DND-41 (cell line): ENCODE measurements at regions not wholly inside any gene's neighbourhood (a gene's known extent, or its start where the extent isn't known, plus 50 kb on each side); places are given as distances from the start of the nearest gene placed in this dataset.

Source experiments
- ATAC-seq: fragments of 200-7000 bp; cut with Tn5 transposase; 3 replicates; pipeline ENCODE4 v1.9.1; 2021; ENCODE audit warnings: low read depth; ENCODE audit not compliant: insufficient read depth
- DNase-seq: peaks from one replicate; pipeline ENCODE4 v3.0.0-alpha.2; 2020
- H2AFZ ChIP-seq: 2 replicates; pipeline ENCODE4 v1.6.0; 2012; ENCODE audit warnings: low read depth, low read length
- H3K27ac ChIP-seq: 2 replicates; pipeline ENCODE4 v1.5.1; 2012; ENCODE audit warnings: low read length, inconsistent platforms
- H3K27me3 ChIP-seq: fragments of 200-600 bp; sonication (generic); 2 replicates; pipeline ENCODE4 v1.6.0; 2012; ENCODE audit warnings: low read length, mild to moderate bottlenecking, inconsistent platforms; ENCODE audit not compliant: insufficient read depth, poor library complexity
- H3K36me3 ChIP-seq: 2 replicates; pipeline ENCODE4 v1.5.1; 2012; ENCODE audit warnings: low read length, inconsistent platforms; ENCODE audit not compliant: insufficient read depth
- H3K4me1 ChIP-seq: 2 replicates; pipeline ENCODE4 v1.5.1; 2012; ENCODE audit warnings: mild to moderate bottlenecking, low read length; ENCODE audit not compliant: insufficient read depth
- H3K4me2 ChIP-seq: 2 replicates; pipeline ENCODE4 v1.6.0; 2012; ENCODE audit warnings: mild to moderate bottlenecking, moderate library complexity, low read length, inconsistent platforms; ENCODE audit not compliant: insufficient read depth
- H3K4me3 ChIP-seq, 2 experiments: fragments of 200-600 bp in 1 of 2; shearing (Covaris generic) in 1 of 2; 2 replicates each; pipeline ENCODE4 v1.5.1; 2012 to 2016; ENCODE audit warnings: inconsistent platforms in 2 of 2, low read length in 2 of 2, mild to moderate bottlenecking in 2 of 2, low read depth in 1 of 2, moderate library complexity in 1 of 2
- H3K79me2 ChIP-seq: 2 replicates; pipeline ENCODE4 v1.6.0; 2012; ENCODE audit warnings: low read length, inconsistent platforms; ENCODE audit not compliant: insufficient read depth
- H3K9ac ChIP-seq: 2 replicates; pipeline ENCODE4 v1.6.0; 2012; ENCODE audit warnings: low read depth, mild to moderate bottlenecking, inconsistent platforms, low read length, moderate library complexity
- H3K9me3 ChIP-seq: 2 replicates; pipeline ENCODE4 v1.5.1; 2012; ENCODE audit warnings: low read length, moderate library complexity, mild to moderate bottlenecking, inconsistent platforms; ENCODE audit not compliant: insufficient read depth, severe bottlenecking
- H4K20me1 ChIP-seq: 2 replicates; pipeline ENCODE4 v1.6.0; 2012; ENCODE audit warnings: low read length; ENCODE audit not compliant: insufficient read depth
- CTCF ChIP-seq: IDR thresholded peaks from 2 replicates; pipeline ENCODE4 v1.5.1; 2012; ENCODE audit warnings: borderline replicate concordance, low read length, moderate library complexity, mild to moderate bottlenecking; ENCODE audit not compliant: poor library complexity, severe bottlenecking; ENCODE audit errors: extremely low read depth
- EZH2 ChIP-seq: IDR thresholded peaks from 3 replicates; pipeline ENCODE4 v1.6.1; 2012; ENCODE audit warnings: borderline replicate concordance, low read depth, mild to moderate bottlenecking, moderate library complexity, low read length, inconsistent platforms; ENCODE audit not compliant: severe bottlenecking

DNA sequence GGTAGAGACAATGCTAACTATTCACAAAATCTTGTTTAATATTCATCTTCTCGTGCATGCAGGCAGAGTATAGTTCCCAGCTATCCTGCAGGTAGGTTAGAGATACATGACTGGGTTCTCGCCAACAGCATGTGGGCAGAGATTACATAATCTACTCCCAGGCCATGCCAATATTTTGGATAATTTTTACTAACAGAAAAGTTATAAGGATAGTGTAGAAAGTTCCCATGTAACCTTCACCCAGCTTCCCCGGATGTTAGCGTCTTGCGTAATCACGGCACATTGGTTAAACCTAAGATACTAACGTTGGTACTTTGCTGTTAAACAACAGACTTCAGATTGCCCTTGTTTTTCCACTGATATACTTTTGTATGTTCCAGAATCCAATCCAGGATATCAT, 215.5 kb upstream of the LARGE1 start:
- H3K79me2 ChIP-seq: no peaks in the 10 kb centered on the region
- H3K36me3 ChIP-seq: no peaks in the 10 kb centered on the region
- no peak overlapping the region for H3K4me2 ChIP-seq
- H3K9ac ChIP-seq: no peak overlapping the region
- ATAC-seq (no peak), DNase-seq (no peak)
- no peak overlapping the region for H2AFZ ChIP-seq
- TF ChIP-seq EZH2: no peak
- TF ChIP-seq CTCF: no peak
- H3K9me3 ChIP-seq: no peaks in the 10 kb centered on the region
- no peaks in the 10 kb centered on the region for H3K27me3 ChIP-seq
- H3K27ac ChIP-seq: no peak overlapping the region
- H3K4me1 ChIP-seq: no peaks in the 10 kb centered on the region
- no peak overlapping the region for H3K4me3 ChIP-seq
- H4K20me1 ChIP-seq: no peaks in the 10 kb centered on the region

DNA sequence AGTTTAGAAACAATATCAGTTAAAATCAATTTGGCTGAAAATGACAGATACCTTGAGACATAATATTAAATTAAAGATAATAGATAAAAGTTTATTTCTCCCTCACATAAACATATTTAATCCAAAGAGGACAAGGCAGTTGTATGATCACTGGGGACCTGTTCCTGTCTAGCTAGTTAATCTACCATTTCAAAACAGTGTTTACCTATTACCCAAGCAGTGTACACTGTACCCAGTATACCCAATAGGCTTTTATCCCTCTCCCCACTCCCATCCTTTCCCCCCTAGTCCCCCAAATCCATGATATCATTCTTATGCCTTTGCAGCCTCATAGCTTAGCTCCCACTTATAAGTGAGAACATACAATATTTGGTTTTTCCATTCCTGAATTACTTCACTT, 229.7 kb upstream of the LARGE1 start:
- no peak for ATAC-seq
- Histone ChIP-seq H3K9me3 (peaks cover 5% of the 10 kb centered on the region), H3K79me2 (no peaks in the 10 kb centered on the region), H3K4me2 (no peak overlapping the region), H3K4me1 (no peaks in the 10 kb centered on the region), H3K4me3 (no peak overlapping the region), H2AFZ (no peak overlapping the region), H3K36me3 (no peaks in the 10 kb centered on the region), H3K9ac (no peak overlapping the region), H4K20me1 (no peaks in the 10 kb centered on the region), H3K27me3 (no peaks in the 10 kb centered on the region), H3K27ac (no peak overlapping the region)
- no peak for DNase-seq
- TF ChIP-seq CTCF: no peak
- TF ChIP-seq EZH2: no peak

DNA sequence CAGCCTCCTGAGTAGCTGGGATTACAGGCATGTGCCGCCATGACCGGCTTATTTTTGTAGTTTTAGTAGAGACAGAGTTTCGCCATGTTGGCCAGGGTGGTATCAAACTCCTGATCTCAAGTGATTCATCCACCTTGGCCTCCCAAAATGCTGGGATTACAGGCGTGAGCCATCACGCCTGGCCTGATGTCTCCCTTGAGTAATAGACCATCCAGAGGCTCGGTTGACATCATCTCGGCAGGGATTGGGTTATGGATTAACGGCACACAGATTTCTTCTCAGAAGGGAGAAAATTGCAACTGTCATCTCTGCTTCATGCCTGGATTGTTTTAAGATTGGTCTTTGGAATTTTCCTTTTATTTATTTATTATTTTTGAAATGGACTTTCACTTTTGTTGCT, 239.2 kb upstream of the LARGE1 start:
- no peaks in the 10 kb centered on the region for H3K27me3 ChIP-seq
- no peak for DNase-seq
- no peak for TF ChIP-seq CTCF
- no peak for TF ChIP-seq EZH2
- no peak for ATAC-seq
- H3K36me3 ChIP-seq: no peaks in the 10 kb centered on the region
- no peak overlapping the region for H3K9ac ChIP-seq
- H3K4me3 ChIP-seq: no peak overlapping the region
- no peak overlapping the region for H3K4me2 ChIP-seq
- H3K27ac ChIP-seq: no peak overlapping the region
- H2AFZ ChIP-seq: no peak overlapping the region
- no peaks in the 10 kb centered on the region for H3K4me1 ChIP-seq
- H3K9me3 ChIP-seq: no peaks in the 10 kb centered on the region
- H4K20me1 ChIP-seq: no peaks in the 10 kb centered on the region
- no peaks in the 10 kb centered on the region for H3K79me2 ChIP-seq
